Smooth muscle cell (in vitro differentiated cells): ENCODE measurements at regions not wholly inside any gene's neighbourhood (a gene's known extent, or its start where the extent isn't known, plus 50 kb on each side); places are given as distances from the start of the nearest gene placed in this dataset.

Experiments used
- DNase-seq: peaks from one replicate; lab custom pipeline; 2025; ENCODE audit not compliant: unreplicated experiment; lab: John Stamatoyannopoulos, UW
- H2AFZ ChIP-seq: fragments of 200-600 bp; sonication (generic); 2 replicates; pipeline ENCODE4 v1.6.0; 2016; ENCODE audit warnings: antibody characterized with exemption, low read depth, mild to moderate bottlenecking
- H3F3A ChIP-seq: fragments of 200-600 bp; sonication (generic); 2 replicates; pipeline ENCODE4 v1.6.0; 2017; ENCODE audit warnings: antibody characterized with exemption, low read depth
- H3K27ac ChIP-seq: fragments of 200-600 bp; sonication (generic); 2 replicates; pipeline ENCODE4 v1.5.1; 2016; ENCODE audit warnings: low read depth, mild to moderate bottlenecking
- H3K27me3 ChIP-seq: fragments of 200-600 bp; sonication (generic); 2 replicates; pipeline ENCODE4 v1.6.1; 2016; ENCODE audit warnings: low read depth, mild to moderate bottlenecking
- H3K36me3 ChIP-seq: fragments of 200-600 bp; sonication (generic); 2 replicates; pipeline ENCODE4 v1.5.1; 2016; ENCODE audit warnings: low read depth
- H3K4me1 ChIP-seq: fragments of 200-600 bp; sonication (generic); 2 replicates; pipeline ENCODE4 v1.5.1; 2016; ENCODE audit warnings: low read depth
- H3K4me2 ChIP-seq: fragments of 200-600 bp; sonication (generic); 2 replicates; pipeline ENCODE4 v1.6.0; 2016; ENCODE audit warnings: mild to moderate bottlenecking
- H3K4me3 ChIP-seq: fragments of 200-600 bp; sonication (generic); 2 replicates; pipeline ENCODE4 v1.5.1; 2016; ENCODE audit warnings: mild to moderate bottlenecking
- H3K79me2 ChIP-seq: fragments of 200-600 bp; sonication (generic); 2 replicates; pipeline ENCODE4 v1.6.0; 2016; ENCODE audit warnings: low read depth, mild to moderate bottlenecking
- H3K9ac ChIP-seq: fragments of 200-600 bp; sonication (generic); 2 replicates; pipeline ENCODE4 v1.6.0; 2016; ENCODE audit warnings: low read depth
- H3K9me3 ChIP-seq: fragments of 200-600 bp; sonication (generic); replicated peaks from 2 replicates; pipeline ENCODE4 v1.5.1; 2016; ENCODE audit warnings: low read depth
- H4K20me1 ChIP-seq: fragments of 200-600 bp; sonication (generic); 2 replicates; pipeline ENCODE4 v1.6.0; 2016; ENCODE audit warnings: low read depth
- WGBS: methylation state at CpG from one replicate; pipeline ENCODE4 v1.1.7; 2016; ENCODE audit warnings: low lambda C conversion rate; 5-methylcytosine and 5-hydroxymethylcytosine counted together
- TF ChIP-seq, protein P1 (sequence below): fragments of 200-600 bp; sonication (generic); IDR thresholded peaks from 2 replicates; pipeline ENCODE4 v1.5.1; 2017; ENCODE audit warnings: borderline replicate concordance, mild to moderate bottlenecking, antibody characterized with exemption; ENCODE audit not compliant: insufficient read depth, poor library complexity, severe bottlenecking

DNA sequence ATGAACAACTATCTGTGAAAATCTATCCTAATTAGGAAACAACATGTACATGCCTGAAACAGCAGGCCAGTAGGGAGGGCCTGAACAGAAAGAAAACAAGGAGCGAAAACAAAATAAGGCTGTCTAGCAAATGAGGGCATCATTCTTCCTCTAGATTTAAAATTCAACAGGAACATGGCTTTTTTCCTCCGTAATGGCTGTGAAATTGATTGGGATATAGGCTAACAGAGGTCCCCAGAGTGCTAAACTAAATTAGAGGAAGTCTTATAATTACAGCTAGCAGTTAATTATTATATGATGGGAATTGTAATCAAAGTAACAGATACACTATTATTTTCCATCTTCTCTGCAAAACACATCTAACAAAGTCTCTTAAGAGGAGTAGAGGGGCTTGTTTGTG is 51.7 kb upstream of the TIAM1 start:
- Histone ChIP-seq H3K9me3 (no peaks in the 10 kb centered on the region), H3K4me3 (no peak overlapping the region), H3K4me1 (peaks cover 4% of the 10 kb centered on the region), H3K27ac (no peak overlapping the region), H3K9ac (no peak overlapping the region), H3K27me3 (no peaks in the 10 kb centered on the region), H4K20me1 (no peaks in the 10 kb centered on the region), H3K36me3 (no peaks in the 10 kb centered on the region), H2AFZ (no peak overlapping the region), H3K79me2 (no peaks in the 10 kb centered on the region), H3K4me2 (no peak overlapping the region), H3F3A (no peaks in the 10 kb centered on the region)
- DNase-seq, result no peak
- 94% methylated on average over 2 of the region's 2 CpGs for WGBS
- TF ChIP-seq, protein P1, sequence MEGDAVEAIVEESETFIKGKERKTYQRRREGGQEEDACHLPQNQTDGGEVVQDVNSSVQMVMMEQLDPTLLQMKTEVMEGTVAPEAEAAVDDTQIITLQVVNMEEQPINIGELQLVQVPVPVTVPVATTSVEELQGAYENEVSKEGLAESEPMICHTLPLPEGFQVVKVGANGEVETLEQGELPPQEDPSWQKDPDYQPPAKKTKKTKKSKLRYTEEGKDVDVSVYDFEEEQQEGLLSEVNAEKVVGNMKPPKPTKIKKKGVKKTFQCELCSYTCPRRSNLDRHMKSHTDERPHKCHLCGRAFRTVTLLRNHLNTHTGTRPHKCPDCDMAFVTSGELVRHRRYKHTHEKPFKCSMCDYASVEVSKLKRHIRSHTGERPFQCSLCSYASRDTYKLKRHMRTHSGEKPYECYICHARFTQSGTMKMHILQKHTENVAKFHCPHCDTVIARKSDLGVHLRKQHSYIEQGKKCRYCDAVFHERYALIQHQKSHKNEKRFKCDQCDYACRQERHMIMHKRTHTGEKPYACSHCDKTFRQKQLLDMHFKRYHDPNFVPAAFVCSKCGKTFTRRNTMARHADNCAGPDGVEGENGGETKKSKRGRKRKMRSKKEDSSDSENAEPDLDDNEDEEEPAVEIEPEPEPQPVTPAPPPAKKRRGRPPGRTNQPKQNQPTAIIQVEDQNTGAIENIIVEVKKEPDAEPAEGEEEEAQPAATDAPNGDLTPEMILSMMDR, result no peak

- H3K27ac ChIP-seq, result no peak overlapping the region
- H3K4me2 ChIP-seq, result no peak overlapping the region
- H4K20me1 ChIP-seq, result no peaks in the 10 kb centered on the region
- no peak for DNase-seq
- H3K9me3 ChIP-seq, result no peaks in the 10 kb centered on the region
- TF ChIP-seq, protein P1, result no peak
- no peak overlapping the region for H2AFZ ChIP-seq
- H3F3A ChIP-seq, result no peaks in the 10 kb centered on the region
- H3K36me3 ChIP-seq, result no peaks in the 10 kb centered on the region
- no peaks in the 10 kb centered on the region for H3K79me2 ChIP-seq
- no peak overlapping the region for H3K4me3 ChIP-seq
- H3K27me3 ChIP-seq, result no peaks in the 10 kb centered on the region
- WGBS, result 92% methylated on average over 9 of the region's 9 CpGs
- peaks cover 4% of the 10 kb centered on the region for H3K4me1 ChIP-seq
- H3K9ac ChIP-seq, result no peak overlapping the region
Measured at GRCh38 chr21:31395268-31395667, 51.2 kb upstream of the TIAM1 start.

GRCh38 chr21:31394309-31394708 is 50.2 kb upstream of the TIAM1 start:
- TF ChIP-seq, protein P1, result no peak
- no peaks in the 10 kb centered on the region for H3K9me3 ChIP-seq
- WGBS, result 94% methylated on average over 5 of the region's 5 CpGs

More at GRCh38 chr21:31394309-31394708, 50.2 kb upstream of the TIAM1 start:
- no peaks in the 10 kb centered on the region for H3K27me3 ChIP-seq
- H3K4me3 ChIP-seq, result no peak overlapping the region
- H3K27ac ChIP-seq, result no peak overlapping the region
- H3K79me2 ChIP-seq, result no peaks in the 10 kb centered on the region
- H2AFZ ChIP-seq, result no peak overlapping the region
- no peaks in the 10 kb centered on the region for H4K20me1 ChIP-seq
- no peak for DNase-seq
- H3K9ac ChIP-seq, result no peak overlapping the region
- H3K4me2 ChIP-seq, result no peak overlapping the region
- H3K4me1 ChIP-seq, result peaks cover 4% of the 10 kb centered on the region
- H3K36me3 ChIP-seq, result no peaks in the 10 kb centered on the region
- no peaks in the 10 kb centered on the region for H3F3A ChIP-seq
